WI38 (cell line): ENCODE measurements at regions not wholly inside any gene's neighbourhood (a gene's known extent, or its start where the extent isn't known, plus 50 kb on each side); places are given as distances from the start of the nearest gene placed in this dataset.
"Not testable (repeated sequence)": the region's sequence is repeated elsewhere in the genome, so short reads cannot be mapped to it uniquely, and the experiment has no call there.

Experiments
- H3K4me3 ChIP-seq: 2 replicates; pipeline ENCODE4 v1.5.1; 2011; ENCODE audit warnings: low read depth, mild to moderate bottlenecking, control low read depth, low read length
- CTCF ChIP-seq: IDR thresholded peaks from 2 replicates; pipeline ENCODE4 v1.5.1; 2012; ENCODE audit warnings: low read depth, mild to moderate bottlenecking, control low read depth, low read length

- no peak overlapping the region for H3K4me3 ChIP-seq
- no peak for TF ChIP-seq CTCF
These were observed 67.3 kb upstream of the ADTRP start for GRCh38 chr6:11845664-11846577.

DNA sequence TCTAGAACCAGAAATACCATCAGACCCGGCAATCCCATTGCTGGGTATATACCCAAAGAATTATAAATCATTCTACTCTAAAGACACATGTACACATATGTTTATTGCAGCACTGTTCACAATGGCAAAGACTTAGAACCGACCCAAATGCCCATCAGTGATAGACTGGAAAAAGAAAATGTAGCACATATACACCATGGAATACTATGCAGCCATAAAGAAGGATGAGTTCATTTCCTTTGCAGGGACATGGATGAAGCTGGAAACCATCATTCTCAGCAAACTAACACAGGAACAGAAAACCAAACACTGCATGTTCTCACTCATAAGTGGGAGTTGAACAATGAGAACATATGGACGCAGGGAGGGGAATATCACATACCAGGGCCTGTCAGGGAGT, 64.2 kb upstream of the ADTRP start:
- H3K4me3 ChIP-seq, result not testable (repeated sequence)

- TF ChIP-seq CTCF, result no peak
- no peak overlapping the region for H3K4me3 ChIP-seq
These were observed 56.5 kb upstream of the ADTRP start for GRCh38 chr6:11835065-11835464.

DNA sequence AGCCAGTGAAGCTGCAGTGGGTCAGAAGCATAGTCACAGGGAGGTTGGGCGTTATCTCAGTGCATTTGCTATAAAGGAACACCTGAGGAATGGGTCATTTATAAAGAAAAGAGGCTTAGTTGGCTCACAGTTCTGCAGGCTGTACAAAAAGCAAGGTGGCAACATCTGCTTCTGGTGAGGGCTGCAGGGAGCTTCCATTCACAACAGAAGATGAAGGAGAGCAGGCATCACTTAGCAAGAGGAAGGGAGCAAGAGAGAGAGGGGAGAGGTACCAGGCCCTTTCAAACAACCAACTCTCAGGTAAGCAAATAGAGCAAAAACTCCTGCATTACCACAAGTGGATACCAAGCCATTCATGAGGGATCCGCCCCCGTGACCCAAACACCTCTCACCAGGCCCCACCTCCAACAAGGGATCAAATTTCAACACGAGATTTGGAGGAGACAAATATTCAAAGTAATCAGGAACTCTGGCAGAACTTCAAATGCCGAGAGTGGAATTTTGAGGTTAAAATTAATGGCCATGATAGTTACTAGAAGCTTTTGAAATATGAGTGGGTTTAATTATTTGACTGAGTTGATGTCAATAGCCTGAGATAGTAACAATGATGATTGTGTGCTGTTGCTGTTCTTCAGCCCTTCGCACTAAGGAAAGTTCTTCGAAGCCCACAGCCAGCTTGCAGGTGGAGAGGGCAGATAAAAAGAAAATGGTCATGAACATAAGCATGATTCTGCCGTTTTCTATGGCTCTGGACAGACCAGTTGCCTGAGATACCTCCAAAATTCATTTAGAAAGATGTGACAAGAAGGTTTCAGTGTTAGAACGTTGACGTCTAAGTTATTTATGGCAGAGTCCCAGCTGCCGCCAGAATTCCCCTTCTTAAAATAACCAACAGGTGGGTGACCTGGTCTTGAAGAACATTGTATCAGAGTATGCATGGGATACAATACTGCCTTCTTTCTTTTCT, 55.3 kb upstream of the ADTRP start:
- no peak overlapping the region for H3K4me3 ChIP-seq
- TF ChIP-seq CTCF, result no peak

GRCh38 chr6:11831653-11832052, 53.0 kb upstream of the ADTRP start:
- no peak overlapping the region for H3K4me3 ChIP-seq
- TF ChIP-seq CTCF, result no peak

GRCh38 chr6:11830520-11830919, 51.9 kb upstream of the ADTRP start:
- H3K4me3 ChIP-seq, result no peak overlapping the region

More at GRCh38 chr6:11830520-11830919, 51.9 kb upstream of the ADTRP start:
- no peak for TF ChIP-seq CTCF
